WTC11 (cell line): ENCODE measurements at regions not wholly inside any gene's neighbourhood (a gene's known extent, or its start where the extent isn't known, plus 50 kb on each side); places are given as distances from the start of the nearest gene placed in this dataset.

Source experiments
- ATAC-seq: fragments of 200-7000 bp; cut with Tn5 transposase; 2 replicates; pipeline ENCODE4 v1.10.0; 2021; ENCODE audit warnings: mild to moderate bottlenecking, moderate library complexity
- CTCF ChIA-PET: fragments of 300-600 bp; sonication (Branson Sonifier 250); formaldehyde crosslinking; loops from one replicate; lab custom pipeline; 2021; ENCODE audit warnings: antibody characterized with exemption; lab: Charles Lee
- POLR2A ChIA-PET: fragments of 350-600 bp; sonication (Branson Sonifier 250); formaldehyde crosslinking; loops from one replicate; lab custom pipeline; 2021; ENCODE audit warnings: antibody characterized with exemption; lab: Charles Lee
- DNase-seq: peaks from one replicate; pipeline ENCODE4 v3.0.0; 2021; ENCODE audit warnings: low spot score
- H3K27ac Mint-ChIP-seq: 2 replicates; pipeline ENCODE4 v1.8.0; 2021; ENCODE audit warnings: mixed read lengths
- H3K27me3 Mint-ChIP-seq: 2 replicates; pipeline ENCODE4 v1.8.0; 2021; ENCODE audit warnings: low read depth, mild to moderate bottlenecking, moderate library complexity, mixed read lengths
- H3K36me3 Mint-ChIP-seq: 2 replicates; pipeline ENCODE4 v1.8.0; 2021; ENCODE audit warnings: mixed read lengths
- H3K4me1 Mint-ChIP-seq: 2 replicates; pipeline ENCODE4 v1.8.0; 2022; ENCODE audit warnings: mixed read lengths
- H3K4me3 Mint-ChIP-seq: 2 replicates; pipeline ENCODE4 v1.8.0; 2021; ENCODE audit warnings: mild to moderate bottlenecking, moderate library complexity, mixed read lengths
- H3K9me3 Mint-ChIP-seq: 2 replicates; pipeline ENCODE4 v1.8.0; 2021; ENCODE audit warnings: mixed read lengths
- EMX1 ChIP-seq: fragments of 250-450 bp; sonication (Bioruptor Pico); IDR thresholded peaks from 2 replicates; pipeline ENCODE4 v1.8.0; 2021; ENCODE audit warnings: mild to moderate bottlenecking
- IRF2 ChIP-seq: sonication (generic); formaldehyde crosslinking; IDR thresholded peaks from 2 replicates; pipeline ENCODE4 v1.8.0; 2022; ENCODE audit warnings: low read depth, missing genetic modification reagents, borderline replicate concordance
- TEAD1 ChIP-seq: sonication (generic); formaldehyde crosslinking; IDR thresholded peaks from 2 replicates; pipeline ENCODE4 v1.8.0; 2022; ENCODE audit warnings: mild to moderate bottlenecking, missing genetic modification reagents
- TEAD4 ChIP-seq: sonication (generic); formaldehyde crosslinking; IDR thresholded peaks from 2 replicates; pipeline ENCODE4 v1.8.0; 2022; ENCODE audit warnings: mild to moderate bottlenecking, missing genetic modification reagents
- ZBTB21 ChIP-seq: sonication (generic); formaldehyde crosslinking; IDR thresholded peaks from 2 replicates; pipeline ENCODE4 v1.8.1; 2023; ENCODE audit warnings: mild to moderate bottlenecking, missing genetic modification reagents, borderline replicate concordance
- ZNF219 ChIP-seq: sonication (generic); formaldehyde crosslinking; IDR thresholded peaks from 2 replicates; pipeline ENCODE4 v1.8.0; 2023; ENCODE audit warnings: missing genetic modification reagents, mild to moderate bottlenecking, borderline replicate concordance
- ZNF232 ChIP-seq: sonication (generic); formaldehyde crosslinking; IDR thresholded peaks from 2 replicates; pipeline ENCODE4 v1.8.0; 2022; ENCODE audit warnings: mild to moderate bottlenecking, missing genetic modification reagents
- ZNF263 ChIP-seq: sonication (generic); formaldehyde crosslinking; IDR thresholded peaks from 2 replicates; pipeline ENCODE4 v1.8.1; 2022; ENCODE audit warnings: low read depth, mild to moderate bottlenecking, moderate library complexity, missing genetic modification reagents
- ZNF317 ChIP-seq: sonication (generic); formaldehyde crosslinking; IDR thresholded peaks from 2 replicates; pipeline ENCODE4 v1.8.1; 2023; ENCODE audit warnings: low read depth, mild to moderate bottlenecking, moderate library complexity, missing genetic modification reagents, borderline replicate concordance
- TF ChIP-seq, protein P1 (sequence below): sonication (generic); formaldehyde crosslinking; IDR thresholded peaks from 2 replicates; pipeline ENCODE4 v1.8.0; 2022; ENCODE audit warnings: mild to moderate bottlenecking, missing genetic modification reagents
- TF ChIP-seq, protein P2 (sequence below): sonication (generic); formaldehyde crosslinking; IDR thresholded peaks from 2 replicates; pipeline ENCODE4 v1.8.0; 2023; ENCODE audit warnings: mild to moderate bottlenecking, missing genetic modification reagents
- TF ChIP-seq, protein P3 (sequence below): sonication (generic); formaldehyde crosslinking; IDR thresholded peaks from 2 replicates; pipeline ENCODE4 v1.8.1; 2022; ENCODE audit warnings: missing genetic modification reagents, borderline replicate concordance
- TF ChIP-seq, protein P4 (sequence below): fragments of 250-450 bp; sonication (Bioruptor Pico); conservative IDR thresholded peaks from 2 replicates; pipeline ENCODE4 v1.9.0; 2021; ENCODE audit warnings: mild to moderate bottlenecking
- TF ChIP-seq, protein P5 (sequence below): fragments of 250-450 bp; sonication (Bioruptor Pico); IDR thresholded peaks from 2 replicates; pipeline ENCODE4 v1.9.0; 2021; ENCODE audit warnings: moderate library complexity, mild to moderate bottlenecking, inconsistent platforms, borderline replicate concordance

DNA sequence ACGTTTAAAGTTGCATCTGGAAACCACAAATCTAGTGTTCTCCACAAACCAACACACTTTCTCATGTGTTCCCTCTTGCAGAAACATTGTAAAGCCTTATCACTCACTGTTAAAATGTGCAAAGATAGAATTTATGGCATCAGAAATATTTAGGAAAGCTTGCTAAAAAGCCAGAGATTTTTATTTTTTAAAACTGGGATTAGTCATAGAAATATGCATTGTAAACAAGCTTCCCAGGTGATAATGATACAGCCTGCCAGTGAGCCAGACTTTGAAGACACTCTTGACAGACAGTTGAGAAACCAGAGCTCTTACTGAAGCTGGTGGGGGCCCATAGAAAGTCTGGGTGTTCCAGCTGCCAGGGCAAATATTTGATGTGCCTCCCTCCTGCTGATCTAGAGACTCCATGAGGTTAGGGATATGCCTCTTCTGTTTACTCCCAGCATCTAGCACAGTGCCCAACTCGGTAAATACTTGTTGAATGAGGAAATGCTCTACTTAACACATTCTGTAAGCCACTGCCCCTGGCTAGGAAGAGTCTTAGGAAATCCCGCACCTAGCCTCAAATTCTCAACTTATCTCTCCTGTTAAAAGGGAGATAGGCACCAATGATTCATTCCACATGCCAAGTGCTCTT lies 179.0 kb upstream of the RASGEF1B start (continued):
- TF ChIP-seq, protein P1, sequence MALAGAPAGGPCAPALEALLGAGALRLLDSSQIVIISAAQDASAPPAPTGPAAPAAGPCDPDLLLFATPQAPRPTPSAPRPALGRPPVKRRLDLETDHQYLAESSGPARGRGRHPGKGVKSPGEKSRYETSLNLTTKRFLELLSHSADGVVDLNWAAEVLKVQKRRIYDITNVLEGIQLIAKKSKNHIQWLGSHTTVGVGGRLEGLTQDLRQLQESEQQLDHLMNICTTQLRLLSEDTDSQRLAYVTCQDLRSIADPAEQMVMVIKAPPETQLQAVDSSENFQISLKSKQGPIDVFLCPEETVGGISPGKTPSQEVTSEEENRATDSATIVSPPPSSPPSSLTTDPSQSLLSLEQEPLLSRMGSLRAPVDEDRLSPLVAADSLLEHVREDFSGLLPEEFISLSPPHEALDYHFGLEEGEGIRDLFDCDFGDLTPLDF: no peak
- TF ChIP-seq, protein P2, sequence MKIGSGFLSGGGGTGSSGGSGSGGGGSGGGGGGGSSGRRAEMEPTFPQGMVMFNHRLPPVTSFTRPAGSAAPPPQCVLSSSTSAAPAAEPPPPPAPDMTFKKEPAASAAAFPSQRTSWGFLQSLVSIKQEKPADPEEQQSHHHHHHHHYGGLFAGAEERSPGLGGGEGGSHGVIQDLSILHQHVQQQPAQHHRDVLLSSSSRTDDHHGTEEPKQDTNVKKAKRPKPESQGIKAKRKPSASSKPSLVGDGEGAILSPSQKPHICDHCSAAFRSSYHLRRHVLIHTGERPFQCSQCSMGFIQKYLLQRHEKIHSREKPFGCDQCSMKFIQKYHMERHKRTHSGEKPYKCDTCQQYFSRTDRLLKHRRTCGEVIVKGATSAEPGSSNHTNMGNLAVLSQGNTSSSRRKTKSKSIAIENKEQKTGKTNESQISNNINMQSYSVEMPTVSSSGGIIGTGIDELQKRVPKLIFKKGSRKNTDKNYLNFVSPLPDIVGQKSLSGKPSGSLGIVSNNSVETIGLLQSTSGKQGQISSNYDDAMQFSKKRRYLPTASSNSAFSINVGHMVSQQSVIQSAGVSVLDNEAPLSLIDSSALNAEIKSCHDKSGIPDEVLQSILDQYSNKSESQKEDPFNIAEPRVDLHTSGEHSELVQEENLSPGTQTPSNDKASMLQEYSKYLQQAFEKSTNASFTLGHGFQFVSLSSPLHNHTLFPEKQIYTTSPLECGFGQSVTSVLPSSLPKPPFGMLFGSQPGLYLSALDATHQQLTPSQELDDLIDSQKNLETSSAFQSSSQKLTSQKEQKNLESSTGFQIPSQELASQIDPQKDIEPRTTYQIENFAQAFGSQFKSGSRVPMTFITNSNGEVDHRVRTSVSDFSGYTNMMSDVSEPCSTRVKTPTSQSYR (CRISPR knock-in tag): no peak
- TF ChIP-seq ZBTB21 (CRISPR knock-in tag) (no peak), IRF2 (CRISPR knock-in tag) (no peak), ZNF263 (no peak)

DNA sequence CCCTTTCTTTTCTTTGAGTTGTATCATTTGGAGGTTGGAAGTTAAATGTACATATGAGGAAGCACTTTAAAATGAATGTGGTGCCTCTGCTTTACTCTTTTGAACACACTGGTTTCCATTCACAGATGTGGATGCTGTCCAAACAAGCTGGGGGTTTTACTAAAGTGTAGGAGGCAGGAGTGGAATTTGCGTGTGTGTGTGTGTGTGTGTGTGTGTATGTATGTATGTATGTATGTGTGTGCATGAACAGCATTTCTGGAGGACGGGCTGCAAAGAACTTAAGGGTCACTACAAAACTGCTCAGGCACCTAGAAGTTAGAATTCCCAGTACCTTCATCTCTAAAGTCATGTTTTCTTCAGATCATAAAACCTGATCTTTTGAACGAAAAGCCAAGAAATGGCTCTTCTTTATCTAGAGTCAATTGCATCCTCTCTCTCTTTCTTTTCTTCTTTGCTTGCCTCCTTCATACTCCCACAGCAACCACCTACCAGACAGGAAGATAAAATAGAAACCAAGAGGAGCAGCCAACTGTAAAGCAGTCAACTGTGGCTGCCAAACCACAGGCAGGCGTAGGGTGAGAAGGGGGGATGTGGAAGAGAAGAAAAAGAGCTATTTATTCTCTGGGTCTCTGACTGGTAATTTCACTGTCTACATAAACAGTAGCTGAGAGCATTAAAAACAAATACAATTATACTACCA lies 177.0 kb upstream of the RASGEF1B start:
- H3K27me3 Mint-ChIP-seq: peaks cover 96% of the 10 kb centered on the region
- H3K4me1 Mint-ChIP-seq: peaks cover 32% of the 10 kb centered on the region
- no peak overlapping the region for H3K27ac Mint-ChIP-seq
- DNase-seq (no peak), ATAC-seq (no peak)
- H3K36me3 Mint-ChIP-seq: no peaks in the 10 kb centered on the region
- peaks cover 5% of the 10 kb centered on the region; the same call in 1 of the 2 replicates for H3K9me3 Mint-ChIP-seq
- TF ChIP-seq EMX1 (CRISPR knock-in tag) (no peak), ZNF219 (CRISPR knock-in tag) (no peak), ZNF232 (no peak)
- TF ChIP-seq, protein P3, sequence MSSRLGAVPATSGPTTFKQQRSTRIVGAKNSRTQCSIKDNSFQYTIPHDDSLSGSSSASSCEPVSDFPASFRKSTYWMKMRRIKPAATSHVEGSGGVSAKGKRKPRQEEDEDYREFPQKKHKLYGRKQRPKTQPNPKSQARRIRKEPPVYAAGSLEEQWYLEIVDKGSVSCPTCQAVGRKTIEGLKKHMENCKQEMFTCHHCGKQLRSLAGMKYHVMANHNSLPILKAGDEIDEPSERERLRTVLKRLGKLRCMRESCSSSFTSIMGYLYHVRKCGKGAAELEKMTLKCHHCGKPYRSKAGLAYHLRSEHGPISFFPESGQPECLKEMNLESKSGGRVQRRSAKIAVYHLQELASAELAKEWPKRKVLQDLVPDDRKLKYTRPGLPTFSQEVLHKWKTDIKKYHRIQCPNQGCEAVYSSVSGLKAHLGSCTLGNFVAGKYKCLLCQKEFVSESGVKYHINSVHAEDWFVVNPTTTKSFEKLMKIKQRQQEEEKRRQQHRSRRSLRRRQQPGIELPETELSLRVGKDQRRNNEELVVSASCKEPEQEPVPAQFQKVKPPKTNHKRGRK (CRISPR knock-in tag): no peak
- CTCF ChIA-PET: no interaction called here
- H3K4me3 Mint-ChIP-seq: no peak overlapping the region
- POLR2A ChIA-PET: no interaction called here

DNA sequence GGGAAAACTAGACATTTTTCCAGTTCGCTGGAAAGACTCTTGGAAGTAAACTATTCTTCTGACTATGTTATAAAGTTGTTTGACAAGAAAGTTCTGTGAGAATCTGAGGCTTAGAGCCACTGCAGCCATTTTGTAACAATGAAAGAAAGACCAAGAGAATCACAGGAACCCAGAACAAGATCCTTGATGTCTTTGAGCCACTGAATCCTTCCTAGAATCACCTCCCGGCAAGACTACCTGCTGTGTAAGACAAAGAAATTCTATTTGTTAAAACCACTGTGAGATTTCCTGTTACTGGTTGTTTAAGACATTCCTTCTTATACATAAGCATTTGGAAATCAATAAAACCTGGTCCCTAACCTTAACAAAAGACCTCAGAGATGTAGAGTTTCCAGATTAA lies 175.7 kb upstream of the RASGEF1B start:
- POLR2A ChIA-PET: no interaction called here
- no peak for DNase-seq
- no peak overlapping the region for H3K4me3 Mint-ChIP-seq
- H3K36me3 Mint-ChIP-seq: no peaks in the 10 kb centered on the region
- TF ChIP-seq TEAD4 (no peak), ZNF317 (no peak), TEAD1 (CRISPR knock-in tag) (0 out of 2 replicates have a peak, but pooled peaks have one; percentile 27)
- TF ChIP-seq, protein P4, sequence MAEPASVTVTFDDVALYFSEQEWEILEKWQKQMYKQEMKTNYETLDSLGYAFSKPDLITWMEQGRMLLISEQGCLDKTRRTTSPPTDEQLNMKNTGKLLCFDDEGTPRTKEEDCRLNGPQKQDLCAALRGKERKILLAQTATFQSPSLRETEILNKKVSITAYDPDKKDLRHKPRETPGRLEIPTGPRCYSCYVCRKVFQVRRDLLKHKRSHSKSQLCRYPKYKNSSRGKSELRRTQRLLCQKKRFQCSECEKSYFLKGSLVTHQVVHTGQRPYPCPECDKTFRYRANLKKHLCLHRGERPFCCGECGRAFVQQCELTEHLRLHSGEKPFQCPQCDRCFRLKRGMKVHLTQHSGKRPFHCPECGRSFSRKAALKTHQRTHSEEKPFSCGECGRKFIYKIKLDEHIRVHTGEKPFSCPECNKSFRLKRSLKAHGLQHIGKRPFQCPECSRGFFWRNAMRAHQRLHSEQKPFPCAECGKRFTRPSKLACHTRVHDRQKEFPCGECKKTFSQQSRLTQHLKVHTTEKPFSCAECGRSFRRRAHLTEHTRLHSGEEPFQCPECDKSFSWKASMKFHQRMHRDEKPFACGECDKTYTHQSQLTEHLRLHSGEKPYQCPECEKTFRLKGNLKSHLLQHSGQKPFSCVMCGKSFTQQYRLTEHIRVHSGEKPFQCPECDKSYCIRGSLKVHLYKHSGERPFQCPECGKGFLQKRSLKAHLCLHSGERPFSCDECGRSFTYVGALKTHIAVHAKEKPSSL (CRISPR knock-in tag): no peak
- TF ChIP-seq, protein P5, sequence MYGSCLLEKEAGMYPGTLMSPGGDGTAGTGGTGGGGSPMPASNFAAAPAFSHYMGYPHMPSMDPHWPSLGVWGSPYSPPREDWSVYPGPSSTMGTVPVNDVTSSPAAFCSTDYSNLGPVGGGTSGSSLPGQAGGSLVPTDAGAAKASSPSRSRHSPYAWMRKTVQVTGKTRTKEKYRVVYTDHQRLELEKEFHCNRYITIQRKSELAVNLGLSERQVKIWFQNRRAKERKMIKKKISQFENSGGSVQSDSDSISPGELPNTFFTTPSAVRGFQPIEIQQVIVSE: no peak
- TF ChIP-seq, protein P3 (CRISPR knock-in tag): no peak
- TF ChIP-seq, all 79 proteins: peak for 1
- no peak overlapping the region for H3K27ac Mint-ChIP-seq
- H3K9me3 Mint-ChIP-seq: peaks cover 8% of the 10 kb centered on the region; the same call in 1 of the 2 replicates
- peak; percentile 80 for ATAC-seq
- H3K4me1 Mint-ChIP-seq: peaks cover 32% of the 10 kb centered on the region
- H3K27me3 Mint-ChIP-seq: peaks cover 96% of the 10 kb centered on the region
- CTCF ChIA-PET: no interaction called here
